AG10803 (cell line): ENCODE measurements at regions not wholly inside any gene's neighbourhood (a gene's known extent, or its start where the extent isn't known, plus 50 kb on each side); places are given as distances from the start of the nearest gene placed in this dataset.
A peak's percentile ranks its signal among the peaks of the same experiment; 100 is the strongest.

Experiments
- DNase-seq: peaks from one replicate; pipeline ENCODE4 v3.0.0; 2010; ENCODE audit warnings: low read depth
- H3K4me3 ChIP-seq: 2 replicates; pipeline ENCODE4 v1.5.1; 2011; ENCODE audit warnings: mild to moderate bottlenecking, low read length, control low read depth
- CTCF ChIP-seq: conservative IDR thresholded peaks from 2 replicates; pipeline ENCODE4 v1.5.1; 2011; ENCODE audit warnings: mild to moderate bottlenecking, low read length, control low read depth, inconsistent platforms

GRCh38 chr1:87219626-87220025 is 109.1 kb upstream of the LMO4 start:
- no peak for TF ChIP-seq CTCF
- no peak for DNase-seq
- no peak overlapping the region for H3K4me3 ChIP-seq

GRCh38 chr1:87220993-87221392 is 107.7 kb upstream of the LMO4 start:
- no peak overlapping the region for H3K4me3 ChIP-seq
- no peak for TF ChIP-seq CTCF
- no peak for DNase-seq

GRCh38 chr1:87224201-87224600 is 104.5 kb upstream of the LMO4 start:
- no peak overlapping the region for H3K4me3 ChIP-seq
- TF ChIP-seq CTCF, result no peak
- DNase-seq, result peak; percentile 98

- no peak overlapping the region for H3K4me3 ChIP-seq
- no peak for DNase-seq
- no peak for TF ChIP-seq CTCF
Observed at GRCh38 chr1:87225171-87225570, 103.5 kb upstream of the LMO4 start.

GRCh38 chr1:87226341-87226760 is 102.3 kb upstream of the LMO4 start:
- TF ChIP-seq CTCF, result no peak
- H3K4me3 ChIP-seq, result no peak overlapping the region
- peak; percentile 98 for DNase-seq

GRCh38 chr1:87227651-87228050 is 101.0 kb upstream of the LMO4 start:
- H3K4me3 ChIP-seq, result no peak overlapping the region
- DNase-seq, result no peak
- TF ChIP-seq CTCF, result no peak

GRCh38 chr1:87230501-87230900 is 98.2 kb upstream of the LMO4 start:
- TF ChIP-seq CTCF, result no peak
- DNase-seq, result no peak

More at GRCh38 chr1:87230501-87230900, 98.2 kb upstream of the LMO4 start:
- no peak overlapping the region for H3K4me3 ChIP-seq
